PC-9 (cell line): ENCODE measurements at regions not wholly inside any gene's neighbourhood (a gene's known extent, or its start where the extent isn't known, plus 50 kb on each side); places are given as distances from the start of the nearest gene placed in this dataset.

Experiments
- EZH2 ChIP-seq: fragments of 200-600 bp; sonication (generic); IDR thresholded peaks from 2 replicates; pipeline ENCODE4 v1.8.0; 2017; ENCODE audit warnings: antibody characterized with exemption, low read depth
- TF ChIP-seq, protein P1 (sequence below): fragments of 200-600 bp; sonication (generic); conservative IDR thresholded peaks from 2 replicates; pipeline ENCODE4 v1.6.1; 2017; ENCODE audit warnings: mixed run types, antibody characterized with exemption, mild to moderate bottlenecking, moderate library complexity

DNA sequence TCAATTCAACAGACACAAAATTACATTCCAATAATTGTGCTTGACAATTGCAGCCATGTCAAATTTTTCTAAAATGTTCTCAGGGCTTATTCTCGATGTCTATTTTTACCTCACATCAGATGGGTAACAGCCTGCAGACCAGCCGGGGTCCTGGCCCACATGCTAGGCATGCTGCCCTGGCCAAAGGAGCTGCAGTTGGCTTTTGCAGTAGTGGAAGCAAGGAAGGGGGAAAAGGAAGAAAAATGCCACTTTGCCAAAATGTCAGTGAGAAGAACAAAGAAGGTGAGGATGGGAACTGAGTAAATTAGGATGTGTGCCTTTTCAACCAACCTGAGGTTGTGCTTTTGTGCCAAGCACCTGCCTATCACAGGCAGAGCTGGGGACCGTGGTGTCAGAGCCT is 161.0 kb downstream of the FOXB1 start:
- TF ChIP-seq, protein P1, sequence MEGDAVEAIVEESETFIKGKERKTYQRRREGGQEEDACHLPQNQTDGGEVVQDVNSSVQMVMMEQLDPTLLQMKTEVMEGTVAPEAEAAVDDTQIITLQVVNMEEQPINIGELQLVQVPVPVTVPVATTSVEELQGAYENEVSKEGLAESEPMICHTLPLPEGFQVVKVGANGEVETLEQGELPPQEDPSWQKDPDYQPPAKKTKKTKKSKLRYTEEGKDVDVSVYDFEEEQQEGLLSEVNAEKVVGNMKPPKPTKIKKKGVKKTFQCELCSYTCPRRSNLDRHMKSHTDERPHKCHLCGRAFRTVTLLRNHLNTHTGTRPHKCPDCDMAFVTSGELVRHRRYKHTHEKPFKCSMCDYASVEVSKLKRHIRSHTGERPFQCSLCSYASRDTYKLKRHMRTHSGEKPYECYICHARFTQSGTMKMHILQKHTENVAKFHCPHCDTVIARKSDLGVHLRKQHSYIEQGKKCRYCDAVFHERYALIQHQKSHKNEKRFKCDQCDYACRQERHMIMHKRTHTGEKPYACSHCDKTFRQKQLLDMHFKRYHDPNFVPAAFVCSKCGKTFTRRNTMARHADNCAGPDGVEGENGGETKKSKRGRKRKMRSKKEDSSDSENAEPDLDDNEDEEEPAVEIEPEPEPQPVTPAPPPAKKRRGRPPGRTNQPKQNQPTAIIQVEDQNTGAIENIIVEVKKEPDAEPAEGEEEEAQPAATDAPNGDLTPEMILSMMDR, result no peak
- TF ChIP-seq EZH2, result no peak
